ENCODE measurements at regions not wholly inside any gene's neighbourhood (a gene's known extent, or its start where the extent isn't known, plus 50 kb on each side); places are given as distances from the start of the nearest gene placed in this dataset.

DNA sequence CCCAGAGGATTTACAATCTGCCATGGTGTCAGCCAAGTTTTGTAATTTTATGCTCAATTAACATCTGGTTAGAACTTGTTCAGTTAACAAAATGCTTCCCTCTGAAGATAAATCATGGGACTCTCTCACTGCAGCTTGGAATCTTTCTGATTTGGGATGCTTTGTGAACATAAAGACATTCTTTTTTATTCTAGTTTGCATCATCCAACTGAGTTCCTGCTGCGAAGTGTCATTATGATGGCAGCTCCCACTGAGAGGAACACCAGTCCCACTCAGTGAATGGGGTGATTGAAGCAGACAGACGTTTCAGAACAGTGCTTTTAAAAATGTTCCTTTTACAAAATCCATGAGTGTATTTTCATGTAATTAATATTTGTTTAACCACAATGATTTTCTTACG lies 863.8 kb downstream of the TLE4 start:
- TF ChIP-seq, protein P1, sequence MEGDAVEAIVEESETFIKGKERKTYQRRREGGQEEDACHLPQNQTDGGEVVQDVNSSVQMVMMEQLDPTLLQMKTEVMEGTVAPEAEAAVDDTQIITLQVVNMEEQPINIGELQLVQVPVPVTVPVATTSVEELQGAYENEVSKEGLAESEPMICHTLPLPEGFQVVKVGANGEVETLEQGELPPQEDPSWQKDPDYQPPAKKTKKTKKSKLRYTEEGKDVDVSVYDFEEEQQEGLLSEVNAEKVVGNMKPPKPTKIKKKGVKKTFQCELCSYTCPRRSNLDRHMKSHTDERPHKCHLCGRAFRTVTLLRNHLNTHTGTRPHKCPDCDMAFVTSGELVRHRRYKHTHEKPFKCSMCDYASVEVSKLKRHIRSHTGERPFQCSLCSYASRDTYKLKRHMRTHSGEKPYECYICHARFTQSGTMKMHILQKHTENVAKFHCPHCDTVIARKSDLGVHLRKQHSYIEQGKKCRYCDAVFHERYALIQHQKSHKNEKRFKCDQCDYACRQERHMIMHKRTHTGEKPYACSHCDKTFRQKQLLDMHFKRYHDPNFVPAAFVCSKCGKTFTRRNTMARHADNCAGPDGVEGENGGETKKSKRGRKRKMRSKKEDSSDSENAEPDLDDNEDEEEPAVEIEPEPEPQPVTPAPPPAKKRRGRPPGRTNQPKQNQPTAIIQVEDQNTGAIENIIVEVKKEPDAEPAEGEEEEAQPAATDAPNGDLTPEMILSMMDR (IDR thresholded peaks at IDR 0.05): no peak
- TF ChIP-seq POLR2AphosphoS5 (IDR thresholded peaks at IDR 0.05; ENCODE audit: insufficient read depth in 1 of 2, low read depth in 1 of 2): no peak

Data from vagina (tissue), 2 donors.